HG03442 (cell line): ENCODE measurements at regions not wholly inside any gene's neighbourhood (a gene's known extent, or its start where the extent isn't known, plus 50 kb on each side); places are given as distances from the start of the nearest gene placed in this dataset.
"Not testable (repeated sequence)": the region's sequence is repeated elsewhere in the genome, so short reads cannot be mapped to it uniquely, and the experiment has no call there.

Experiments used
- ATAC-seq: cut with Tn5 transposase; IDR thresholded peaks from one replicate; pipeline ENCODE4 v1.9.1; 2021; ENCODE audit warnings: mild to moderate bottlenecking, moderate library complexity; ENCODE audit not compliant: unreplicated experiment

GRCh38 chr11:56883371-56883987 is 105.2 kb upstream of the OR5AK2 start:
- no peak for ATAC-seq

DNA sequence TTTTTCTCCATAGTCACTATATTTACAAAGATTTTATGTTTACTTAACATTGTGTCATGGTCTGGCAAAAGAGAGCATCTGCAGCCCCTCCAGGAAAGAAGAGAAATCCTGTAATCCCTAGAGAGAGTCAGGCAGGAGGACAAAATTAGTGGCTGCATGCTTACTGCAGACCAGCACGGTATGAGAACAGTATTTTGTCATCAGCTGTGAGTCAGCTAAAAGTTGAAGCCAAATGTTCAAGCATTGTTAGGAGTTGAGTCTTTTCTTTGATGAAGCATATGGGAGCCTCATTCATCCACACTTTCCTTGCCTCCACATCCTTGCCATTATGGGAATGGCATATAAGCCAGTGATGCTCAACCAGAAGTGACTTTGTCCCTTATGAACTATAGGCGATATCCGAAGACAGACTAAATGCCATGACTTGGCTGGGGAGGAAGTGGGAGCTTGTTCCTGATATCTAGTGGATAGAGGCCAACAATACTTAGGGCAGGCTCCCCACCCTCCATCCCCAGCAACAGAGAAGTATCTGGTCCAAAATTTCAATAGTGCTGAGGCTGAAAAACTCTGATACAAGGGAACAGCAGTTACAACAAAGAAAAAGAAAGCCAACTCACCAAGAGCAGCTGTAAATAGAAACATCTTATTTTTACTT is 112.0 kb upstream of the OR5AK2 start:
- ATAC-seq, result no peak

- no peak for ATAC-seq
These were observed 106.7 kb upstream of the OR9G4 start for GRCh38 chr11:56855217-56855616.

DNA sequence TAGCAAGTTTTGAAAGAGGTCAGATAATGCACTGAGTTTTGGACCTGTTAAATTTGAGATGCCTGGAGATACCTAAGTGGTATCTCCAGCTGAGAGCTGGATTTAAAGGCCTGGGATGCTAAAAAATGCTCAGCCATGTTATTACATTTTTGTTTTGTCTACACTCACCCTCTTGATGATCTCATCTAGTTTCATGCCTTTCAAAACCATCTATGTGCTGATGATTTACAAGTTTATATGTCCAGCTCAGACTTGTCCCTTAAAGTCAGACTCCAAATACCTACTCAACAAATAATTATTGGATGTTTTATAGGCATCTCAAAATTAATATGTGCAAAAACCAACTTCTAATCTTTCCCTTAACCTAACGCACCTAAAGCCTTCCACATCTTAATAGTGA is 103.6 kb upstream of the OR9G4 start:
- no peak for ATAC-seq

DNA sequence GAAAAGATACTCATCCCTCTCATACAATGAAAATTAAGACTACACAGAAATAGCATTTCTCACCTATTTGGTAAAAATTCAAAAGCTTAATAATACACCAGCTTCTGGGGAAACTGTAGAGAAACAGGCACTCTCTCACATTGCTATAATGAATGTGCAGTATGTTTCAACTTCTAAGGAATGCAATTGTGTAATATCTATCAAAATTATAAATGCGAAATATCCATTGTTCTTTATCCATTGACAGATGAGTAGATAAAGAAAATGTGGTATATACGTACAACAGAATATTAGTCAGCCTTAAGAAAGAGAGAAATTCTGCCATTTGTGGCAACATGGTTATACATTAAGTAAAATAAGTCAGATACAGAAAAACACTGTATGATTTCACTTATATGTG is 101.4 kb upstream of the OR9G4 start:
- no peak for ATAC-seq

DNA sequence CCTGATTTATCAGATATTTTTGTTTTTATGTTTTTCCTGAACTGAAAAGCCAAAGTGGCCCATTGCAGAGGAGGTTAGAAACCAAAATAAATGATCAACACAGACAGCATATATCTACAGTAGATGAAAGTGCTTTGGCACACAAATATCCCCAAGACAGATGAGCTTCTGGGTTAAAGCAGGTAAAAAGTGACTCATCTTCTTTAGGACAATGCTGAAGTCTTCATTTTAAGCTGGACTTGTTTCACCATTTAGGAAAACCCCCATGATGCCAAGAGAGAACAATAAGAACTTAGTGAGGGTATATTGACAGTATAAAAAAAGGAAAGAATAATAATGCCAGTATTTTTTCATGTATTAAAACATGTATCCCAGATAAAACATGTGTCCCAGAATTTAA is 100.8 kb upstream of the OR9G4 start:
- no peak for ATAC-seq

- no peak for ATAC-seq
These were observed 99.8 kb upstream of the OR9G4 start for GRCh38 chr11:56848141-56848809.

DNA sequence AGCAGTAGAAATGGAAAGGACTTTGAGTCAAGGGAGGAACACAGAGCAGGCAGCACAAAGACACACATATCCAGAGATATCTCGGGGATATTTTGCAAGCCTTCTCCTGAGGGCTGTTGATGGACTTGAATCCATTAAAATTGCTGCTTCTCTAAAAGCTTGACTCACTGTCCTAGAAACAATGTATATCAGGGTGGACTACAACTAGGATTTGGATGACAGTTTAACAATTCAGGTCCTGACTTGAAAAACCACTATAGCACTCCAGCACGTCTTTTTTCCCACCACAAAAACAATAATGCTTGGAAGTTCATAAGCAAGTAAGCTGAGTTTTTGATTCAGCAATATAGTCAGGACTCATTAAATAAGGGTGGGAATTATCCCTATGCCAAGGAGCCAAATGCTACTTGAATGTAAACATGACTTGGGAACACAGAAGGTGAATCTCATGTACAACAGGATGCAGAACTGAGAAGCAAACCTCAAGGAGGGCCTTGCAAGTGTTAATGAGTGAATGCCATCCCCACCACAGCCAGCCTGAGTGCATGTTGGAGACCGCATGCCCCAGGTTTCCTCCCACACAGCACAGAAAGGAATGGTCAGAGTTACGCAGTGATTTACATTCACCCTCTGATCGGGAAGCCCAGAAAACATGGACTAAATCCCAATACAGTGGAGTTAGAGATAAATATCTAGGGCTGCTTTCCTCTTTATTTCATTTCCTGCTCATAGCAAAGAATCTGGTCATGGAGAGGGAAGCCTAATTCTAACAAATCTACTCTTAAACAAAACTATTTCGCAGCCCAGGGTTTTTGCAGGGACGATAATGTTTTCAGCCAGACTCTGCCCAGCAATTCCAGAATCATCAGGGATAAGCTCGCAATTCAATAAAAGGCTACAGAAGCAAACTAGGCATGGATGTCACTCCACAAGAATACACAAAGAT is 98.4 kb upstream of the OR9G4 start:
- ATAC-seq, result no peak

- no peak for ATAC-seq
These were observed 96.7 kb upstream of the OR9G4 start for GRCh38 chr11:56845121-56845732.

DNA sequence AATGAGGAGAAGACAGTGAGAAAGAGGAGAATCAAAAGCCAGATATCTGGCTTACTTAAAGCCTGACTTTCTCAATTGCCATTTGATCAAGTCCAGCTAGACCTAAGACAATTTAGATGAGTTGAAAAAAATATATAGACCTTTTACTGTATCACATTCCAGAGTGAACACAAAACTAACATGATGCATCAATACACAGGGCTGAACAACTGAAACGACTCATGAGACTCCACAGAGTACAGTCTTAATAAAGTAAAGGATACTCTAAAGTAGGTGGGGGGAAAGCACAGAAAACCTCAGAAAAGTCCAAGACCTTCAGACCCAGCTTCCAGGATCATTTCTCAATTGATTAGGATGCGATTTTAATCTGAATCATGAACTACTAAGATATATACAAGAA is 95.3 kb upstream of the OR9G4 start:
- no peak for ATAC-seq

DNA sequence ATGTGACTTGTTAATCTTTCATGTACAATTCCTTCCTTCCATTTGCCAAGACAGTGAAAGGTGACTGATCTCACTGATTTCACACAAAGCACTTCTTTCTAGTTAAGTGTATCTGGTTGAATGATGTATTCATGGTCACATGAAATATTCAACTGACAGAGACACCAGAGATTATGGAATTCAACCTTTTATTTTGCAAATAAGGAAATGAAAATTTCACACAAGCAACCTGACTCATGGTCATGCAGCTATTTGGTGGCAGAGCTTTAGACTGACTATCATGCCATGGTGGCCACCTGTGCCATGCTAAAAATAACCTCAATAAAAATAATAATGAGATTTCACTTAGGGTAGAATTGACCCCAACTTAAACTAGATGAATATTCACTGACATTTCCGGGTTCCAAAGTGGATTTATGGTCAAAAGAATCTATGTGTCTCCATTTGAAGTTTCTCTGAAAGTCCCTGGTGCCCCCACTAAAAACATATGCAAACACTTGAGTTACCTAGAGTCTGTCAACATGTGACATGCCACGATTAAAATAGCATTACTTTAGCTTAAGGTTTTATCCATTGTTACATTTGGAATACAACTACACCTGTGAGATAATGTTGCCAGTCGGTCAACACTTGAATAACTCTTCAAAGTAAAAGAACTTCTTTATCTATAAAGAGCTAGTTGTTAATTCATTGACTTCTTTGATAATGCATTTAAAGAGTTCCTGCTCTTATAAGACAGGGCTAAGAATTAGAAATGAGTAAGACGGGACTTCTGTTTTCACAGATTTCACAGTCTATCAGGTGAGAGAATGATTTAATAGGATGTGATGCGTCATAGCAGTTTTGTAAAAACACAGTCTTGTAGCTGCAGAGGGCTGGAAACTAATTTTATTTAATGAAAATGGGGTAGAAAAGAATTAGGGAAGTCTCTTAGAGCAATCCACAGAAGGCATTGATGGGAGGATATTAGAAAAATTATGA is 94.6 kb upstream of the OR9G4 start:
- no peak for ATAC-seq

DNA sequence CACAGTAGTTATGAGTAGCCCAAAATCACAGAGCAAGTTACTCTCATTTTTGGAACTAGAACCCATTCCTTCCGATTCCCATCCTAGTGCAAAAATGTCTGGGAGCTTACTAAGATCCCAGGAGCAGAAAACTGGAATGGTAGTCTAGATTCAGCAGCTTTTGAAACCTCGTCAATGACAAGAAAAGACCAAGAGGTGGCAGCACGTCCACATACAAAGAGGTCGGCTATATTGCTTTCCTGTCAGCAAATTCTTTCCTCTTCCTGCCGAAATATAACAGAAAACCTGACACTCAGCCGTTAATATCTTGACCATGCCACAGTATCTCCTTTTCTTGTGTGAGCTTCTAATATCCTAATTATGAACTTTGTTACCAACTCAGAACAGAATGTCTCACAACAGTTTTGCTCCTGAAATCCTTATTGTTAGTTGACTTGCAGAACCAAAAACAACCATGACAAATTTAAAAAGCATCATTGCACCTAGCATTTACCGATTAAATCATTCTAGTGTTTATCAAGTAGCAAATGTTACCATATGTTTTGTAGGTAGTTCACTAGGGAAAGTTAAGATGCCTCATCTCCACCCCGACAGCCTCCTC is 92.8 kb upstream of the OR9G4 start:
- ATAC-seq, result no peak

- not testable (repeated sequence) for ATAC-seq
These were observed 78.9 kb upstream of the OR9G4 start for GRCh38 chr11:56827357-56827756.

DNA sequence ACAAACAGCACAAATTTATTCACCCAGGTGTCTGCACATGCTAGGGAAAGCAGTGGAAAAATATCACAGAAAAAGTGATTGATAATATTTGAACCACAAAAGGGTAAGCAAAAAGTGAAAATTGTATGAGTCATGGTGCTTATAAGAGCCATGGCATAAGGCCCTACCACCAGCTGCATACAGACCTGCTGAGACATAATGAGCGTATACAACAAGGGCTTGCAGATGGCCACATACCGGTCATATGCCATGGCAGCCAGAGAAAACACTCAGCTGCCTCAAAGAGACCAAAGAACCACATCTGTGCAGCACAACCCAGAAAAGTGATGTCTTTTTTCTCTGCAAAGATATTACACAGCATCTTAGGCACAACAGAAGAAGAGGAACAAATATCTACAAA is 71.4 kb upstream of the OR9G4 start:
- ATAC-seq, result no peak

GRCh38 chr11:56817661-56818060 is 69.2 kb upstream of the OR9G4 start:
- ATAC-seq, result no peak

- ATAC-seq, result no peak
These were observed 67.8 kb upstream of the OR9G4 start for GRCh38 chr11:56816259-56816658.

- no peak for ATAC-seq
These were observed 59.8 kb upstream of the OR9G4 start for GRCh38 chr11:56808326-56808725.

DNA sequence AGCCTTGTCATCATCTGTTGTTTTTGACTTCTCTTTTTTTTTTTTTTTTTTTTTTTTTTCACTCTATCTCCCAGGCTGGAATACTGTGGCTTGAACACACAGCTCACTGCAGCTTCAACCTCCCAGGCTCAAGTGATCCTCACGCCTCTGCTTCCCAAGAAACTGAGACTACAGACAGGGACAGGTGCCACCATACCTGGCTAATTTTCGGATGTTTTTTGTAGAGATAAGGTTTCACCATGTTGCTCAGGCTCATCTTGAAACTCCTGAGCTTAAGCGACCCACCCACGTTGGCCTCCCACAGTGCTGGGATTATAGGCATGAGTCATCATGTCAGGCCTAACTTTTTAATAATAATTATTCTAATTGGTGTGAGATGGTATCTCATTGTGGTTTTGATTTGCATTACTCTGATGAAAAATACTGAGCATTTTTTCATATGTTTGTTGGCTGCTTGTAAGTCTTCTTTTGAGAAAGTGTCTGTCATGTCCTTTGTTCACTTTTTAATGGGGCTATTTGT is 51.3 kb upstream of the OR9G4 start:
- no peak for ATAC-seq
